GM12872 (cell line): ENCODE measurements at regions not wholly inside any gene's neighbourhood (a gene's known extent, or its start where the extent isn't known, plus 50 kb on each side); places are given as distances from the start of the nearest gene placed in this dataset.

ENCODE experiments used
- TF ChIP-seq, protein P1 (sequence below): IDR thresholded peaks from 3 replicates; pipeline ENCODE4 v1.5.1; 2011; ENCODE audit warnings: low read depth, mild to moderate bottlenecking, low read length, moderate library complexity; ENCODE audit not compliant: insufficient read depth

DNA sequence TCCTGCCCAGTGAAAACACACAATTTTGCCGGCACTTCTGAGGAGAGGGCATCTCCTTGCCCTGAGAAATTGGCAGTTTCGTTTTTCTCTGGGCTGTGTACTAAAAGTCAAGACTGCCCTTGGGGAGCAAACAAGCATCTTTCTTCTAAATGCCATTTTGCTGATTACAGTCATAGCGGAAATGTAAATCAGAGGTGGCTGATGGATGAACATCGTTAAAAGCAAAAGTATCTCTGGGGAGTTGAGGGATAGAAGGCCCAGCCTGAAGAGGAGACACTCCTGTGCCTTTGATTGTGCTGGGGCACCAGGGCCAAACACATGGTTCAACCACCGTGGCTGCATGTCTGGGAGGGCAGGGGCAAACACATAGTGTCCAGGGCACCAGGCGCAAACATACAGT is 49.8 kb downstream of the ABCC12 start:
- TF ChIP-seq, protein P1, sequence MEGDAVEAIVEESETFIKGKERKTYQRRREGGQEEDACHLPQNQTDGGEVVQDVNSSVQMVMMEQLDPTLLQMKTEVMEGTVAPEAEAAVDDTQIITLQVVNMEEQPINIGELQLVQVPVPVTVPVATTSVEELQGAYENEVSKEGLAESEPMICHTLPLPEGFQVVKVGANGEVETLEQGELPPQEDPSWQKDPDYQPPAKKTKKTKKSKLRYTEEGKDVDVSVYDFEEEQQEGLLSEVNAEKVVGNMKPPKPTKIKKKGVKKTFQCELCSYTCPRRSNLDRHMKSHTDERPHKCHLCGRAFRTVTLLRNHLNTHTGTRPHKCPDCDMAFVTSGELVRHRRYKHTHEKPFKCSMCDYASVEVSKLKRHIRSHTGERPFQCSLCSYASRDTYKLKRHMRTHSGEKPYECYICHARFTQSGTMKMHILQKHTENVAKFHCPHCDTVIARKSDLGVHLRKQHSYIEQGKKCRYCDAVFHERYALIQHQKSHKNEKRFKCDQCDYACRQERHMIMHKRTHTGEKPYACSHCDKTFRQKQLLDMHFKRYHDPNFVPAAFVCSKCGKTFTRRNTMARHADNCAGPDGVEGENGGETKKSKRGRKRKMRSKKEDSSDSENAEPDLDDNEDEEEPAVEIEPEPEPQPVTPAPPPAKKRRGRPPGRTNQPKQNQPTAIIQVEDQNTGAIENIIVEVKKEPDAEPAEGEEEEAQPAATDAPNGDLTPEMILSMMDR, result no peak

DNA sequence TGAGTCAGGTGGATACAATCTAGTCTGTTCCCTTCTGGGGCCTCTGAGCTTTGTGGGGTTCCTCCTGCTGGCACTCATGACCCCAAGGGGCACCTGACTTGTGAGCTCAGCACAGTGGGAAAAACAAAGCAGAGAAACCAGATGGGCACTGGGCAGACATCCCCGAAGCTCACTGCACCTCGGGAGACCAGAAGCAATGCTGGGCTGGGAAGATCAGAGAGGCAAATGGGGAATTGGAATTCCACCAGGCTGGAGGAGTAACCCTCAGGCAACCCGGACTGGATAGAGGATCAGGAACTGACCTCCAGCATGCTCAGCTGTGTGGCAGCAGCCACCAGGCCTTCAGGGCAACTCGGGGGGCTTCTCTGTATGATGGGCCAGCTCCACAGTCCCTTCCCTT is 50.3 kb downstream of the ABCC12 start:
- TF ChIP-seq, protein P1, result no peak

DNA sequence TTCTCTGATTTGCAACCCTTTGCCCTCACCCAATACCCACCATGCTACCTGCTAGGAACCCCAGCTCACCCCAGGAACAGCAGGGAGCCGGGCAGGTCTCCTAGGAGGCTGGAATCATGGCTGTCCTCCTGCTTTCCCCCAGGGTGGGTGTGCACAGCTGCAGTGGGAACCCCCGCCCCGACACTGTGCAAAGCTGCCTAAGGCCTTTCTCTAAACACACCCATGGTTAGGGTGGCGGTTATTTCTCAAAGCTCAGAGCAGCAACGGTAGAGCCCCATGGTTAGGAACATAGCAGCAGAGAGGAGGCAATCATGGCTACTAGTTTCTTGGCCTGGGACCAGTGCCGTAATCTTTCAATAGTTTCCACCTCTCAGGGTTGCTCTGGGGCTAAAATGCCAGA is 52.2 kb downstream of the ABCC12 start:
- TF ChIP-seq, protein P1, result no peak

DNA sequence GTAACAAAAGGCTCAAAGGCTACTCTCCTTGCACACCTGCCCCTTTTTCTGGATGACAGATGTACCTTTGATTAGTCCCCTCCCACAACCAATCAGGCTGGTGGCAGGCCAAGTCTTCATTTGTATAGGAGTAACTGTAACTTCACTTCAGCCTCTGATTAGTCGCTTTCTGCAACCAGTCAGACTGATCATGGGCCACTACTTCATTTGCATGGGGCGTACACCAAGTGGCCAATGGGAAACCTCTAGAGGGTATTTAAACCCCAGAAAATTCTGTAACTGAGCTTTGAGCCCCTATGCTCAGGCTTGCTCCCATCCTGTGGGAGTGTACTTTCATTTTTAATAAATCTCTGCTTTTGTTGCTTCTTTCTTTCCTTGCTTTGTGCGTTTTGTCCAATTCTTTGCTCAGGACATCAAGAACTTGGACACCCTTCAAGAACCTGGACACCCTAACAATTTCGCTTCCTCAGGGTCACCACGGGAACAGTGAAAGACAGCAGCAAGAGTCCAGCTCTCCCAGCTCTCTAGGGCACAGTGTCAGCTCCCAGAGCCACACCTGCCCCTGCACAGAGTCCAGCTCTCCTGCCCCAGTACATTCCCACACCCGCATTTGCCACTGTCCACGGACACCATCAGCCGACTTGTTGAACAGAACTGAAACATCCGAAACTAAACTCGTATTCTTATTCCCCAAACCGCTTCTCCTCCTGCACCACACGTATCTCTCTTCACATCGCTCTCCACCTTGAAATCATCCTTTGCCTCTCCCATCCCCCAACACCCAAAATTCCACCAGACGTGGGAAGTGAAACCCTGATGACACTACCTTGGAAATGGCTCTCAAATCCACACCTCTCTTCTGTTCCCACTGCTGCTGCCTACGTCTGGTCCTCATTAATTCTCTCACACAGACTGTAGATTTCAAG is 53.4 kb downstream of the ABCC12 start:
- TF ChIP-seq, protein P1, result no peak

DNA sequence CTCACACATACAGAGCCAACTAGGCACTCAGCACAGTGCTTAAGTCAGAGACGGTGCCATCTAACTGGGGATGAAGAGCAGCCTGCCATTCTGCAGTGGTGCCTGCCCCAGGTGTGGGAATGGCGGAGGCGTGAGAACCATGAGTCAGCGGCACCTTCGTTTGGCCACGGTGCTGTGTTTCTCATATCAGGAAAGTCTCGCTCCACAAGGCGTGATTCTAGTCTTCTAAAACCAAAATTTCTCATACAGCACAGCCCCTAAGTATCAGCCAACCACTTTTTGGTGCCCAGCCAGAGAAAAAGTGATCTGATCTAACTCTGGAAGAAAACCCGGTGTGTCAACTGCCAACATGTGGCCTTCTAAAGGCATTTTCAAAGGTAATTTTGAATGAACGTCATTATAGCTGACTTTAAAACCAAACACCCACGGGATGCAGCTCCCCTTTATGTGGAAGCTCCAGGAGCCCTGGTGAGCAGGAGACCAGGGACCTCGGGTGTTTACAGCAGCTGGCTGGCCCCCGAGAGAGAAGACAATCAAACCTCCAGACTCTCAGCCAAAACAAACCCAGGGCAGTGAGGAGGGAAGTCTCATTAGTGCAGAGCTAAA is 54.6 kb downstream of the ABCC12 start:
- TF ChIP-seq, protein P1, result no peak

DNA sequence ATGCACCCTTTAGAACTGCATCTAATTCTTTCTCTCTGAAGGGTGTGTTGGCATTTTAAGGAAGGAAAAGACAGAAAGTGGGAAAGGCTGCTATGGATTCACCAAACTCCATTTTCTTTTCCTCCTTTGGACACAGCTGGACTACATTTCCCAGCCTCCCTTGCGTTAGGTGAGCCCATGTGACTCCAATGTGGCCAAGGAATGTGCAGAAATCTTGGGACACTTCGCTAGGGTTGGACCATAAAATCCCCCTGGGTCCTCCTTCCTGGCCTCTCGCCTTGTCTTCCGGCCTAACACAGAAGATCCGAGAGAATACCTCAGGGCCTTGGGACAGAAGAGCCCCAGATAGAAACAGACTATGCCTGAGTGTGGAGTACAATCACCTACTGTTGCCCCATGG is 56.3 kb downstream of the ABCC12 start:
- TF ChIP-seq, protein P1, result no peak

DNA sequence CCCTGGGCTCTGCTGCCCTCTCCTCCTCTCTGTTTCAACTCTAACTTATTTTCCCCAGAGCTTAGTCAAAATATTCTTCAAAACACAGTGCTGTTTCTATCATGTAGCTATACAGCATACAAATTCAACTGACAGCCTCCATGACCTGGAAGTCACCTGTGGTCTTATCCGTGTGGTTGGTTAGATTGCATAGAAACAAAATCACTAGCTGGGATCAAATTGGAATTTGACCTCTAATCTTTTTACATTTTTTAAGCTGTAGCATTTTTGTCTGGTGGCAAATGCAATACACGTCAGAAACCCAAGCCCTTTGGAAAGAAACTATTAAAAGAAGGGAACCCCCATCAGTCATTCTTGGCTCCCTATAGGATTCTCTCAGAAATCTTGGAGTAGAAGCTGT is 57.3 kb downstream of the ABCC12 start:
- TF ChIP-seq, protein P1, result no peak
